Loucy (cell line): ENCODE measurements at regions not wholly inside any gene's neighbourhood (a gene's known extent, or its start where the extent isn't known, plus 50 kb on each side); places are given as distances from the start of the nearest gene placed in this dataset.

Source experiments
- H2AFZ ChIP-seq: fragments of 200-600 bp; sonication (generic); 2 replicates; pipeline ENCODE4 v1.6.0; 2016; ENCODE audit warnings: antibody characterized with exemption, mild to moderate bottlenecking, low read length, moderate library complexity
- H3F3A ChIP-seq: fragments of 200-600 bp; 2 replicates; pipeline ENCODE4 v1.6.0; 2016; ENCODE audit warnings: antibody characterized with exemption, low read depth, mild to moderate bottlenecking
- H3K27me3 ChIP-seq: fragments of 200-600 bp; sonication (generic); 2 replicates; pipeline ENCODE4 v1.6.1; 2014; ENCODE audit warnings: low read length, mild to moderate bottlenecking; ENCODE audit not compliant: insufficient read depth, poor library complexity, severe bottlenecking
- H3K36me3 ChIP-seq: fragments of 200-600 bp; sonication (generic); 2 replicates; pipeline ENCODE4 v1.6.1; 2016; ENCODE audit warnings: low read length; ENCODE audit not compliant: insufficient read depth
- H3K4me1 ChIP-seq: fragments of 200-600 bp; sonication (generic); 2 replicates; pipeline ENCODE4 v1.5.1; 2014; ENCODE audit warnings: low read length, mild to moderate bottlenecking; ENCODE audit not compliant: insufficient read depth, poor library complexity, severe bottlenecking
- H3K4me2 ChIP-seq: fragments of 200-600 bp; sonication (generic); 2 replicates; pipeline ENCODE4 v1.6.0; 2014; ENCODE audit warnings: antibody characterized with exemption, low read length, low read depth, mild to moderate bottlenecking; ENCODE audit not compliant: poor library complexity, severe bottlenecking
- H3K4me3 ChIP-seq: fragments of 200-600 bp; sonication (generic); 2 replicates; pipeline ENCODE4 v1.5.1; 2014; ENCODE audit warnings: low read length, mild to moderate bottlenecking, mixed read lengths; ENCODE audit not compliant: poor library complexity, severe bottlenecking
- H3K79me2 ChIP-seq: fragments of 200-600 bp; sonication (generic); 2 replicates; pipeline ENCODE4 v1.6.1; 2014; ENCODE audit warnings: low read length; ENCODE audit not compliant: insufficient read depth
- H3K9ac ChIP-seq: fragments of 200-600 bp; sonication (generic); 2 replicates; pipeline ENCODE4 v1.6.0; 2014; ENCODE audit warnings: mild to moderate bottlenecking, low read depth, low read length, moderate library complexity; ENCODE audit not compliant: poor library complexity, severe bottlenecking
- H3K9me2 ChIP-seq: fragments of 200-600 bp; sonication (generic); replicated peaks from 2 replicates; pipeline ENCODE4 v1.6.1; 2016; ENCODE audit warnings: low read depth, low read length, mixed read lengths
- H3K9me3 ChIP-seq: fragments of 200-600 bp; sonication (generic); 2 replicates; pipeline ENCODE4 v1.6.1; 2014; ENCODE audit warnings: mild to moderate bottlenecking, antibody characterized with exemption, low read length, low read depth; ENCODE audit not compliant: insufficient read depth
- H4K20me1 ChIP-seq: fragments of 200-600 bp; sonication (generic); 2 replicates; pipeline ENCODE4 v1.6.0; 2014; ENCODE audit warnings: antibody characterized with exemption, low read length, mild to moderate bottlenecking; ENCODE audit not compliant: insufficient read depth, poor library complexity, severe bottlenecking
- CTCF ChIP-seq: fragments of 200-600 bp; sonication (generic); conservative IDR thresholded peaks from 2 replicates; pipeline ENCODE4 v1.5.1; 2014; ENCODE audit warnings: mild to moderate bottlenecking, antibody characterized with exemption, low read length
- EZH2phosphoT487 ChIP-seq: fragments of 200-600 bp; IDR thresholded peaks from 2 replicates; pipeline ENCODE4 v1.6.1; 2018; ENCODE audit warnings: antibody characterized with exemption, mild to moderate bottlenecking, moderate library complexity, borderline replicate concordance

GRCh38 chrX:101774340-101774739, 114.7 kb upstream of the ARMCX2 start:
- Histone ChIP-seq H4K20me1 (no peaks in the 10 kb centered on the region), H3K4me1 (no peaks in the 10 kb centered on the region), H2AFZ (no peak overlapping the region), H3K4me2 (no peak overlapping the region), H3K9me2 (no peaks in the 10 kb centered on the region), H3K9ac (no peak overlapping the region), H3K9me3 (no peaks in the 10 kb centered on the region), H3K27me3 (no peaks in the 10 kb centered on the region), H3K36me3 (no peaks in the 10 kb centered on the region), H3K4me3 (no peak overlapping the region), H3K79me2 (no peaks in the 10 kb centered on the region), H3F3A (no peaks in the 10 kb centered on the region)
- TF ChIP-seq CTCF (no peak), EZH2phosphoT487 (no peak)

GRCh38 chrX:101764538-101764937, 104.9 kb upstream of the ARMCX2 start:
- Histone ChIP-seq H2AFZ (no peak overlapping the region), H3K9me3 (no peaks in the 10 kb centered on the region), H4K20me1 (no peaks in the 10 kb centered on the region), H3K4me1 (no peaks in the 10 kb centered on the region), H3K9me2 (no peaks in the 10 kb centered on the region), H3K4me3 (no peak overlapping the region), H3K36me3 (no peaks in the 10 kb centered on the region), H3K4me2 (no peak overlapping the region), H3F3A (no peaks in the 10 kb centered on the region), H3K27me3 (no peaks in the 10 kb centered on the region), H3K9ac (no peak overlapping the region), H3K79me2 (no peaks in the 10 kb centered on the region)
- no peak for TF ChIP-seq CTCF

- Histone ChIP-seq H3F3A (no peaks in the 10 kb centered on the region), H3K9me2 (no peaks in the 10 kb centered on the region), H3K27me3 (no peaks in the 10 kb centered on the region), H2AFZ (0 out of 2 replicates have a peak overlapping the region, but pooled peaks have one; percentile 23), H3K9me3 (no peaks in the 10 kb centered on the region), H3K9ac (no peak overlapping the region), H3K4me1 (no peaks in the 10 kb centered on the region), H3K4me2 (no peak overlapping the region), H3K79me2 (no peaks in the 10 kb centered on the region), H3K4me3 (no peak overlapping the region), H4K20me1 (no peaks in the 10 kb centered on the region), H3K36me3 (no peaks in the 10 kb centered on the region)
- TF ChIP-seq CTCF (peak; percentile 57), EZH2phosphoT487 (no peak)
Measured at GRCh38 chrX:101759000-101759399, 99.3 kb upstream of the ARMCX2 start.
